T-helper 2 cell treated with Interferon-gamma antibody and Interleukin-4, amounts not matched to agents 5 μg/mL and 100 μg/mL, for 36 hours (primary cell): ENCODE measurements at regions not wholly inside any gene's neighbourhood (a gene's known extent, or its start where the extent isn't known, plus 50 kb on each side); places are given as distances from the start of the nearest gene placed in this dataset.

Experiments
- DNase-seq: peaks from one replicate; pipeline ENCODE4 v3.0.0; 2021; ENCODE audit warnings: low spot score
- H3K27ac Mint-ChIP-seq: one replicate; pipeline ENCODE4 v1.8.0; 2021; ENCODE audit warnings: mild to moderate bottlenecking, mixed read lengths
- H3K27me3 Mint-ChIP-seq: one replicate; pipeline ENCODE4 v1.8.0; 2021; ENCODE audit warnings: low read depth, mixed read lengths
- H3K36me3 Mint-ChIP-seq: one replicate; pipeline ENCODE4 v1.8.0; 2021; ENCODE audit warnings: low read depth, mixed read lengths
- H3K4me1 Mint-ChIP-seq: one replicate; pipeline ENCODE4 v1.8.0; 2021; ENCODE audit warnings: low read depth, mixed read lengths
- H3K4me3 Mint-ChIP-seq: one replicate; pipeline ENCODE4 v1.8.0; 2022; ENCODE audit warnings: mild to moderate bottlenecking, moderate library complexity, mixed read lengths
- H3K9me3 Mint-ChIP-seq: one replicate; pipeline ENCODE4 v1.8.0; 2021; ENCODE audit warnings: mixed read lengths

DNA sequence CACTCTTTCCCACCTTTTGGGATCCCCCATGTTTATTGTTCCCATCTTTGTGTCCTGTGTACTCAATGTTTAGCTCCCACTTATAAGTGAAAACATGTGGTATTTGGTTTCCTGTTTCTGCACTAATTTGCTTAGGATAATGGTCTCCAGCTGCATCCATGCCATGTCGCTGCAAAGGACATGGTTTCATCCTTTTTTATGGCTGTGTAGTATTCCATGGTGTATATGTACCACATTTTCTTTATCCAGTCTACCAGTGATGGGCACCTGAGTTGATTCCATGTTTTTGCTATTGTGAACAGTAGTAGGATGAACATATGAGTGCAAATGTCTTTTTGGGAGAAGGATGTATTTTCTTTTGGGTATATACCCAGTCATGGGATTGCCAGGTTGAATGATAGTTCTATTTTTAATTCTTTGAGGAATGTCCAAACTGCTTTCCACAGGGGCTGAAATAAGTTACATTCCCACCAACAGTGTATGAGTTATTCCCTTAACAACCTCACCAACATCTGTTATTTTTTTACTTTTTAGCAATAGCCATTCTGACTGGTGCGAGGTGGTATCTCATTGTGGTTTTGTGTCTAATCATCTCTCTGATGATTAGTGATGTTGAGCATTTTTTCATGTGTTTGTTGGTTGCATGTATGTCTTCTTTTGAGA is 55.7 kb upstream of the MEDAG start:
- peaks cover 15% of the 10 kb centered on the region for H3K4me1 Mint-ChIP-seq
- no peak overlapping the region for H3K4me3 Mint-ChIP-seq
- no peak for DNase-seq
- peaks cover 13% of the 10 kb centered on the region for H3K27me3 Mint-ChIP-seq
- H3K27ac Mint-ChIP-seq: no peak overlapping the region
- no peaks in the 10 kb centered on the region for H3K36me3 Mint-ChIP-seq
- H3K9me3 Mint-ChIP-seq: no peaks in the 10 kb centered on the region

DNA sequence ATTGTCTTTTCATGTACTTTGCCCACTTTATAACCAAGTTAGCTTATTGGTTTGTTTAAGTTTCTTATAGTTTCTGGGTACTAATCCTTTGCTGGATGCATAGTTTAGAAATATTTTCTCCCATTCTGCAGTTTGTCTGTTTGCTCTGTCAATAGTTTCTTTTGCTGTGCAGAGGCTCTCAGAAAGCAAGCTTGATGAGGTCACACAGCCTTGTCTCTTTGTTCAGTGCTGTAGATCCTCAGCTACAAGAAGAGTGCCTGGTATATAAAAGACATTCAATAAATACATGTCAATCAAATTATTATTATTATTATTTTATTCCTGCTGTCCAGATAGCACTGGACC is 55.2 kb upstream of the MEDAG start:
- H3K27ac Mint-ChIP-seq: no peak overlapping the region
- H3K9me3 Mint-ChIP-seq: no peaks in the 10 kb centered on the region
- no peak for DNase-seq
- no peaks in the 10 kb centered on the region for H3K36me3 Mint-ChIP-seq
- no peak overlapping the region for H3K4me3 Mint-ChIP-seq
- peaks cover 12% of the 10 kb centered on the region for H3K4me1 Mint-ChIP-seq
- H3K27me3 Mint-ChIP-seq: peaks cover 13% of the 10 kb centered on the region

DNA sequence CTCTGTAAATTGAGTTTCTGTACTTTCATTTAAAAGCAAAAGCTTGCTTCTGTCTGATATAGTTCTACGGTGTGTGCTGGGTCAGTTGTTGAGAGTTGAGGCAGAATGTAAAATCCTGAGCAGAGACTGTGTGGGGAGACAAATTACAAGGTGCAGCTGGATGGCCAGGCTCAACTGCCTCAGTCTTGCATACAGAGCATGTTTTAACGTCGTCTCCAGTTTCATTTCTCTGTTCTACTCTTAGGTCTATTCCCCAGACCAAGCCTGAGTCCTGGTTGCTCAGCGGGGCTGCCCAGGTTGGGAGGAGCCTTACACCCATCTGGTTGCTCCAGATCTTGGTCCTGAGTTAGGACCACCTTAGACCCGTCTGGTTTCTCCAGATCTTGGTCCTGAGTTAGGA is 54.4 kb upstream of the MEDAG start:
- Mint-ChIP-seq H3K27ac (no peak overlapping the region), H3K27me3 (peaks cover 13% of the 10 kb centered on the region), H3K4me1 (peaks cover 9% of the 10 kb centered on the region), H3K9me3 (no peaks in the 10 kb centered on the region), H3K4me3 (no peak overlapping the region), H3K36me3 (no peaks in the 10 kb centered on the region)
- DNase-seq: no peak

DNA sequence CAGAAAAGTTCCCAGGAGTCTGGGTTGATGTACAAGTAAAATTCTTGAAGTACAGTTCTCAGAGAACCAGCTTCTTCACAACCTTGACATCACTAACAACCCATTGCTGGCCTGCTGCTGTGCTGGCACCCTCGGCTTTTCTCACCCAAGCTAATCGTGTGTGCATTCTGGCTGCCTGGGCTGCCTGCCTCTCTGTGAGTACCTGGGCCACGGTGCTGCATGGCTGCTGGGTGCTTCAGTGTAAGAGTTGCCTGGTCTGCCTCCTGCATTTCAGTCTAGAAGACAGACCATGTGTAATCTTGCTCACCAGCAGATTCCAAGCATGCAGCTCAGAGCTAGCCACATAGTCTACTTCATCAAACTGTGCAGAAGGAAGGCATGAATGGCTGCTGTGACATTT is 50.5 kb upstream of the MEDAG start:
- no peak overlapping the region for H3K27ac Mint-ChIP-seq
- no peaks in the 10 kb centered on the region for H3K9me3 Mint-ChIP-seq
- H3K36me3 Mint-ChIP-seq: no peaks in the 10 kb centered on the region
- no peak overlapping the region for H3K4me3 Mint-ChIP-seq
- no peaks in the 10 kb centered on the region for H3K4me1 Mint-ChIP-seq
- peaks cover 18% of the 10 kb centered on the region for H3K27me3 Mint-ChIP-seq
- DNase-seq: no peak

DNA sequence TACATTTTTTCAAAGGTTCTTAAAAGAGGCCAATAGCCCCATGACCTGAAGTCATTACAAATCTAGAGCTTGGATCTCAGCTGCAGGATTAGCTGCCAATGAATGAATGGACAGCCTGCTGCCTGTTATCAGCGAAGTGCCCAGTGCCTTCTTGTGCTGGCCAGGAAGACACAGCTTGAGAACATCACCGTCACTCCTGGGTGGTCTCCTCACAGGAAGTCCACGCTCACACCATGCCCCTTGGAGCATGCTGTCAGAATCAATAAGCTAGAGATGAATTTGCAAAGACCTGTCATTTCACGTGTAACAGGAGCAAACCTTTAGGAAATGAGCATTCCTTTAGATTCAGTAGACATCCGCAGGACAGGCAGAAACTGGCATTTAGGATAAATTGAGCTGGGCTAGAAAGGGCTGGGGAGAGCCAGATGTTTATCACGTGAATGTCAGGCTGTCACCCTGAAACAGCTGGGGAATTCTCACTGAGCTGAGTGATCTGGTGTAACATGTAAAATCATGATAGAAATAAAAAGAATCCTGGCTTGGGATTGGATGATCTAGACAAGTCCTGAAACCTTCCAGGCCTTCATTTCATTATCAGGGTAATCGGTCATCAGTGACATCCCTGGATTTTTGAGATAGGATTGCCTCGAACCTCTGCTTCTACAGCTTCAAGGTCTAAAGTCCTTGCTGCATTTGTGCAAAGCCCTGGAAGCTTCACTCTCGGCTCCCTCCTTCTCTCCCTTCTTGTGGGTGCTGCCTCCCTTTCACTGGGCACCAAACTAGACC is 49.9 kb upstream of the MEDAG start:
- H3K4me1 Mint-ChIP-seq: no peaks in the 10 kb centered on the region
- H3K36me3 Mint-ChIP-seq: no peaks in the 10 kb centered on the region
- DNase-seq: no peak
- H3K4me3 Mint-ChIP-seq: no peak overlapping the region
- no peaks in the 10 kb centered on the region for H3K9me3 Mint-ChIP-seq
- no peak overlapping the region for H3K27ac Mint-ChIP-seq
- peaks cover 14% of the 10 kb centered on the region for H3K27me3 Mint-ChIP-seq
